DMS 273 (cell line): ENCODE measurements at regions not wholly inside any gene's neighbourhood (a gene's known extent, or its start where the extent isn't known, plus 50 kb on each side); places are given as distances from the start of the nearest gene placed in this dataset.

Experiments used
- DNase-seq: peaks from one replicate; lab custom pipeline; 2025; ENCODE audit not compliant: unreplicated experiment; lab: John Stamatoyannopoulos, UW

DNA sequence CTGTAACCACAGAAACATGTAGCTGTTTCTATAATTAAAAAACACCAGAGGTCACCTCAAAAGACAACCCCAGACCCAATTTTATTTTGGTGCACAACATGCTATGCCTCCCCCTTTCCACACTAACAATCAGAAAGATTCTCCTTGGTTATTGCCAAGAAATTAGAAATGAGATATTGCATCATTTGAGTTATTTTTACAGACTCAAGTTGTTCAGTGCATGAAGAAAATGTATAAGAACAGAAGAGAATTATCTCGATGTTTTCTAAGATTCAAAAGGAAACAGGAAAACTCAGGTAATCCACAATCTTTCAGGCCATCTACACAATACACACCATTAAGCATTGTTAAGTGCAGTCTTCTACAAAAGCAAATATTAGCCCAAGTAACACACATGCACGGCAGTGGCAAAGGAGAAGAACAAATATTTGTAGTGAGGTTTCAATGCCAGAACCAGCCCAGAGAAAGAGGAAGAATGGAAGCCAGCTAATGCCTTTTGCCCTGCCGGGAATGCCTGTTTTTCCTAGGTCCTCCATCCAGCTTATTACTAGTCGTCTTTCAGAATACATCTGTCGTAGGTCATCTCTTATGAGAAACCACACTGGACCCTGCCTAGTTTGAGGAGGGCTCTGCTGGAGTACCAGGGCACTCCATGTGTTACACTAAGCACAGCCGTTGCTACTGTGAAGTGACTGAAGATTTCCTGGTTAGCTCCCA lies 67.6 kb upstream of the C1GALT1 start:
- DNase-seq = no peak

DNA sequence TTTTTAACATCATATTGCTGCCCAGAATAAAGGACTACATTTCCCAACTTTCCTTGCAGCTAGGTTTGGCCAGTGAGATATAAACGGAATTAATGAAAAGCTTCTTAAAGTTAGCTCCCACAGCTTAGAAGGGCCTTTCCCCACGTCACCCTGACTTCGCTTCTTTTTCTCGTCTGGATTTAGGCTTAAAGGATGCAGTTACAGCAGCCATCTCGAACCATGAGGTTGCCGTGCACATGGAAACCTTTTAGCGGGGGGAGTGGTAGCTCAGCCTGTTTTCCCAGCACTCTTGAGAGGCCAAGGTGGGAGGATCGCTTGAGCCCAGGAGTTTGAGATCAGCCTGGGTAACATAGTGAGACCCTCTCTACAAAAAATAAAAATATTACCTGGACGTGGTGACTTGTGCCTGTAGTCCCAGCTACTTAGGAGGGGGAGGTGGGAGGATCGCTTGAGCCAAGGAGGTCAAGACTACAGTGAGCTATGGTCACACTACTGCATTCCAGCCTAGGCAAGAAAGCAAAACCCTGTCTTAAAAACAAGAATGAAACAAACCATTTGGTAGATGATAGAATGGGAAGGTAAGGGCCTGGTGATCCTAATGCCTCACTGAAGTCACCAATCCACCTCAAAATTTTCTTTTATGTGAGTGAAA lies 64.3 kb upstream of the C1GALT1 start:
- DNase-seq = no peak

DNA sequence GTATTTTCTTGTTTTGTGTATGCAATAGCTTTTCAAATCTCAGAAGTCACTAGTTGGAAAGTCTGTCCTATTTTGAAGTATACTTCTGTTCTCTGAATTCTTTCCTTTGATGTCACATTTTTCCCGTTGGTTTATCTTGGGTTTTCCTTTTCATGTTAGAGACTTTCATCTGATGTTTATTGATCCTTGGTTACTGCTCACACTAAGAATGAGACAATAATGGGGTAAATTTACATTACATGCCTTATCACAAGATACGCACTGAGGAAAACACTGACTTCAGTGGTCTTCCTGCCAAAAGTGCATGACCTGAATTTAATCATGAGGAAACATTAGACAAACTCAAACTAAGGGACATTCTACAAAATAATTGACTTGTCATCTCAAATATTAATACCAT lies 63.5 kb upstream of the C1GALT1 start:
- DNase-seq = no peak

DNA sequence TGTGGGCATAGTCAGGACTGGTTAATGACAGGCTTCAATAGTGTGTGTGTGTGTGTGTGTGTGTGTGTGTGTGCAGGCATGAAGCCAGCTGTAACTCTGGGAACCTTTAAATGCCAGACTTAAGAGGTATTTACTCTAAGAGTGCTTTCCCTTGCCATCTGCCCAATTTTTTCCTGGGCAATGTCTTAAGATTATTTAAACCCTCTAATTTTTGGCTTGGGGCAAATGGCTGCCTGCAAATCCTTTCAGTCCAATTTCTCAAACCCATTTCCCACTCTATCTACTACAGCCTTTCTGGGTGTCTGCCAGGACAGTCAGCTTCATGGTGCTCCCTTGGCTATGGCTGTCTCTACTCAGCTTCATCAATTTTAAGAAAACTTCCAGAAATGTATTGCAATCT lies 62.6 kb upstream of the C1GALT1 start:
- DNase-seq = peak; percentile 60

DNA sequence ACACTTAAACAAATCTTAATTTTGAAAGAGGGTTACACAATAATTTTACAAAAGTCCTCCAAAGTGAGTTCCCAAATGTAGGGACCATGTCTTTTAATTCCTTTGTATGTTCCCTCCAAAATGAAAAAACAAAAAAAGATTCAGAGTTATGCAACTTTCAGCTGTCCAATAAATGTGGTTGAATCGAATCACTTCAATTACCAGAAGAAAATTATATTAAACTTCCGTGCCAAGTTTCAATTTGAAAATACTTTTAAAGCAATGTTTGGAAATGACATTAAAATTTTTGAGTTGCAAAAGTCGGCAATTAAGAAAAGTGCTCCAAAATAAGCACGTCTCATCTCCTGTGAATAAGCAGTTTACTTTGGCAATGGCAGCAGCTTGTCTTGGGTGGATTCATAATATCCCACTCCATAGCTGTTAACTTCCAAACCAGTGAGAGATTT lies 60.3 kb upstream of the C1GALT1 start:
- DNase-seq = no peak

DNA sequence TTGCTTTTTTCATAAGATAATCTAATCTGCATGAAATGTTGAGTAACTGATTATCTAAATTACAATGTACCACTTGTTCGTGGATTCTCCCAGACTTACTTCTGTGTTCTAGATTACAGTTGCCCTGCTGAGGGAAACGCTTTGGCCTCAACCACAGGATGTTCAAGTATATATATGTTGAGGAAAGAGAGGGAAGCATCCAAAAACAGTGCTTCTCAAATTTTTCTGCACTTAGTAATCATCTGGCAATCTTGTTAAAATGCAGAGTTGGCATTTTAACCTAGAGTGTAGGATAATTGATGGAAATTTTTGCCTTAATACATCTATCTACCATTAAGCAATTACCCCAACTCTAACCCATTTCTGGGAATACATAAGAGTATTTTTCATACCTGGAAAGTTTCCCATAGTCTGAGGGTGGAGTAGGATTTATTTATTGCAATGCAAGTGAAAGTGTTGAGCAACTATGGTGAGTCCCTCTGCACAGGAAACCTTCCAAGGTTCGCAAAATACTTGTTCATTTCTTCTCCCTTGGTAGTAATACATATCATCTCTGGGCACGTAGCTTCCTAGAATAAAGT lies 59.6 kb upstream of the C1GALT1 start:
- no peak for DNase-seq

DNA sequence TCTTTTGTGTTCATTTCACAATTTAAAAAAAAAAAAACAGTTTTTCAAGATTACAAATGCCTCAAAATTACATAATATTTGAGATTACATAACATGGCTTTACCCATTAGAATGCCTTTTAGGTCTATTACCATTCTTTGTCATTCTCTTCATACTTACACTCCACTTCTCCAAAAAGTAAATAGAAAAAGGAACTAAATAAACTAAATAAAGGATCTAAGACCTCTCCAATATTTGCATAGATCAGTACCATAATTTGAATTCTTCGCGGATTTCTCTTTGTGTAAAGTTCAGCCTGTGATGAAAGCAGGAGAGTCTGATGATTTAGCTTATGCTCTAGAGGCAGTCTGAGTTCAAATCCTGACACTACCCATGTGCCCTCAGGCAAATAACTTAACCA lies 56.4 kb upstream of the C1GALT1 start:
- DNase-seq = no peak

DNA sequence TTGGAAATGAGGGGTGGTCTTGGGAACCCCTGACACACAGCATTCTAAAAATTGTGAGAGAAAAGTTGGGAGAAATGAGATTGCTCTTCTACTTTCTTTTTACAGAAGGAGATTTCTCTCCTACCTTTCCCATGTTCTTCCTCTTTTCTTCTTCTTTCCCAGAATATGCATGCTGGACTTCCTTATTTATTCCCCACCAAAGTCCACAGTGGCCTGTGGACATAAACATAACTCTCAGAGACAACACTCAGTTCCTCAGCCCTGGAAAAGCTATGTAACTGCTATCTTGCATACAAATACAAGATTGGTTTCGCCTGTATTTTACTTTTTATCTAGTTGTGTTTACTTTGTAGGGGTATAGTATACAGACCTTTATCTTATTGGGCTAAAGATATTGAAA lies 54.6 kb upstream of the C1GALT1 start:
- no peak for DNase-seq

DNA sequence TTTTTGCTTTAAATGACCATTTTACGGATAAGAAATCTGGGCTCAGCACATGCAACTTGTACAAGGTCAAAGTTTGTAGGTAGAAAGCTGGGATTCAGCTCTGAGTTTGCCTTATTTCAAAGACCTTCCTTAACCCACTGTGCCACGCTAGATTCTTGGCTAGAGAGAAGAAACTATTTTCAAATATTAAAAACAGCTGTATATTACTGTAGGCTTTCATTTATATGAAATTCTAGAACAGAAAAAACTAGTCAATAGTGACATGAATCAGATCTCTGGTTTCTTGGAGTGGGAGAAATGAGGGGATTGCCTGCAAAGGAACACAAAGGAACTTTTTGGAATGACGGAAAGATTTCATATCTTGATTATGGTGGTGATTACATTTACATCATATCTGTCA lies 53.0 kb upstream of the C1GALT1 start:
- no peak for DNase-seq

DNA sequence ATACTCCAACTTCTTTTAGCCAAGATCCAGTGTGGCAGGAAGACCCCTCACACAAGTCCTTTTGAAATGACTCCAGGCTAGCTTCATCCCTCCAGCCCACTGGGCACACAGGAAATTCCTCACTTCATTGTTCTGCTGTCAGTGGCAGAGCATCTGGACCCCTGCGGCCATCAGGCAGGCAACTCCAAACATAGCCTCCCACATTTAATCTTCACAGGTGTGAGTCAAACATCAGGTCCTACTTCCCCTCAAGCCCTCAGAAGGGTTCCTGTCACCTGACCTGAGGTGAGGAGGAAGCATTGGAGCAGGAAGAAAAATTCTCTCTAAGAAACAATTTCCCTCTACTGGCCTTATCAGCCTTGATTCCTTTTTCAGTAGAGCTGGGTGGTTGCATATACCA lies 51.1 kb upstream of the C1GALT1 start:
- DNase-seq = no peak
